ENCODE measurements at regions not wholly inside any gene's neighbourhood (a gene's known extent, or its start where the extent isn't known, plus 50 kb on each side); places are given as distances from the start of the nearest gene placed in this dataset.

DNA sequence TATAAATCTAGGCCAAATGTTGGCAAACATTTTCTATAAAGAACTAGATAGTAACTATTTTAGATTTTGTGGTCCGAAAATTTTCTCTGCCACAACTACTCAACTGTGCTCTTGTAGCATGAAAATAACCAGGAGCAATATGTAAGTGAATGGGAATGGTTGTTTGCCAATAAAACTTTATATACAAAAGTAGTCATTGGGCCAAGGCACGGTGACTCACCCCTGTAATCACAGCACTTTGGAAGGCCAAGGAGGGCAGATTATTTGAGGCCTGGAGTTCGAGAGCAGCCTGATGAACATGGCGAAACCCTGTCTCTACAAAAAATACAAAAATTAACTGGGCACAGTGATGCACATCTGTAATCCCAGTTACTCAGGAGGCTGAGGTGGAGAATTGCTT, 617.1 kb downstream of the EPM2A start:
- no peaks in the 10 kb centered on the region for H3K4me1 ChIP-seq
- 81% methylated on average over 4 of the region's 4 CpGs for WGBS
- H3K27me3 ChIP-seq: no peaks in the 10 kb centered on the region
- no peak for TF ChIP-seq CTCF (IDR thresholded peaks at IDR 0.05)
- TF ChIP-seq EP300 (IDR thresholded peaks at IDR 0.05): no peak
- TF ChIP-seq POLR2A (IDR thresholded peaks at IDR 0.05): no peak
- TF ChIP-seq POLR2AphosphoS5 (IDR thresholded peaks at IDR 0.05): no peak
- H3K4me3 ChIP-seq: no peak overlapping the region
- H3K9me3 ChIP-seq: no peaks in the 10 kb centered on the region
- H3K36me3 ChIP-seq: no peaks in the 10 kb centered on the region
- DNase-seq (ENCODE audit: low spot score in 2 of 2): no peak
- H3K27ac ChIP-seq: no peak overlapping the region

DNA sequence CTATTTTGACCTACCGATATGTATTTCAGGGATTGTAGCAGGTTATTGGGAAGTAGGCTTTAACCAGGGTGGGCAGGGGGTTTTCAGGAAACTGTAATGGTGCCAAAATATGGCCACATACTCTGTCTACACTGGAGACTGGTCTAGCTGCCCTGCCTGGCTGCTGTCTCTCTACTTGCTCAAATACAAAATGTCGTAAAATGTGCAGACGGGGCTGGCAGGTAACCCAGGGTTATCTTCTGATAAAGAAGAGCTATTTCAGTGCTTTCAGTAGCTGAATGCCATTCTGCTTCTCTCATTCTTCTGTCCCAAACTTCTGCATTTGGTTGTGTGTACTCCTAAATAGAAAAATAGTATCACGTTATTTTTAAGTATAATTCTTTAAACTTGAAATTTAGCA, 616.2 kb downstream of the EPM2A start:
- H3K4me1 ChIP-seq: no peaks in the 10 kb centered on the region
- 80% methylated on average over 4 of the region's 4 CpGs for WGBS
- H3K4me3 ChIP-seq: no peak overlapping the region
- DNase-seq (ENCODE audit: low spot score in 2 of 2): no peak
- no peak overlapping the region for H3K27ac ChIP-seq
- H3K9me3 ChIP-seq: no peaks in the 10 kb centered on the region
- no peaks in the 10 kb centered on the region for H3K27me3 ChIP-seq
- TF ChIP-seq CTCF (IDR thresholded peaks at IDR 0.05): no peak
- TF ChIP-seq POLR2AphosphoS5 (IDR thresholded peaks at IDR 0.05): no peak
- TF ChIP-seq POLR2A (IDR thresholded peaks at IDR 0.05): no peak
- TF ChIP-seq EP300 (IDR thresholded peaks at IDR 0.05): no peak
- no peaks in the 10 kb centered on the region for H3K36me3 ChIP-seq

- WGBS: 96% methylated on average over 2 of the region's 2 CpGs
- DNase-seq (ENCODE audit: low spot score in 2 of 2): no peak
- no peaks in the 10 kb centered on the region for H3K36me3 ChIP-seq
- TF ChIP-seq EP300 (IDR thresholded peaks at IDR 0.05): no peak
- no peak for TF ChIP-seq POLR2AphosphoS5 (IDR thresholded peaks at IDR 0.05)
- no peak for TF ChIP-seq CTCF (IDR thresholded peaks at IDR 0.05)
- TF ChIP-seq POLR2A (IDR thresholded peaks at IDR 0.05): no peak
- H3K27ac ChIP-seq: no peak overlapping the region
- H3K4me3 ChIP-seq: no peak overlapping the region
- no peaks in the 10 kb centered on the region for H3K27me3 ChIP-seq
- H3K4me1 ChIP-seq: no peaks in the 10 kb centered on the region
- H3K9me3 ChIP-seq: peaks cover 3% of the 10 kb centered on the region
Observed at GRCh38 chr6:145132709-145133108, 602.6 kb downstream of the EPM2A start.

GRCh38 chr6:145135702-145136101, 599.6 kb downstream of the EPM2A start:
- 78% methylated on average over 6 of the region's 6 CpGs for WGBS

GRCh38 chr6:145137425-145137824, 597.9 kb downstream of the EPM2A start:
- TF ChIP-seq CTCF (IDR thresholded peaks at IDR 0.05): no peak
- TF ChIP-seq POLR2A (IDR thresholded peaks at IDR 0.05): no peak
- no peak for TF ChIP-seq EP300 (IDR thresholded peaks at IDR 0.05)
- no peak for TF ChIP-seq POLR2AphosphoS5 (IDR thresholded peaks at IDR 0.05)
- no peaks in the 10 kb centered on the region for H3K4me1 ChIP-seq
- WGBS: 86% methylated on average over 1 of the region's 1 CpG

More at GRCh38 chr6:145135702-145136101, 599.6 kb downstream of the EPM2A start:
- no peak for TF ChIP-seq POLR2AphosphoS5 (IDR thresholded peaks at IDR 0.05)
- H3K36me3 ChIP-seq: no peaks in the 10 kb centered on the region
- H3K27ac ChIP-seq: no peak overlapping the region
- no peaks in the 10 kb centered on the region for H3K27me3 ChIP-seq
- no peak overlapping the region for H3K4me3 ChIP-seq
- no peaks in the 10 kb centered on the region for H3K4me1 ChIP-seq
- no peak for DNase-seq (ENCODE audit: low spot score in 2 of 2)
- H3K9me3 ChIP-seq: no peaks in the 10 kb centered on the region

GRCh38 chr6:145138469-145139139, 596.7 kb downstream of the EPM2A start:
- no peak for DNase-seq (ENCODE audit: low spot score in 2 of 2)
- TF ChIP-seq CTCF (IDR thresholded peaks at IDR 0.05) (no peak), POLR2AphosphoS5 (IDR thresholded peaks at IDR 0.05) (no peak), EP300 (IDR thresholded peaks at IDR 0.05) (no peak), POLR2A (IDR thresholded peaks at IDR 0.05) (no peak)
- no peaks in the 10 kb centered on the region for H3K36me3 ChIP-seq
- H3K27ac ChIP-seq: no peak overlapping the region
- H3K27me3 ChIP-seq: no peaks in the 10 kb centered on the region
- H3K4me3 ChIP-seq: no peak overlapping the region
- H3K9me3 ChIP-seq: no peaks in the 10 kb centered on the region
- H3K4me1 ChIP-seq: no peaks in the 10 kb centered on the region

More at GRCh38 chr6:145137425-145137824, 597.9 kb downstream of the EPM2A start:
- Histone ChIP-seq H3K27ac (no peak overlapping the region), H3K36me3 (no peaks in the 10 kb centered on the region), H3K27me3 (no peaks in the 10 kb centered on the region), H3K4me3 (no peak overlapping the region), H3K9me3 (no peaks in the 10 kb centered on the region)
- no peak for DNase-seq (ENCODE audit: low spot score in 2 of 2)

Data from suprapubic skin (tissue), 4 donors.